HAP-1 (cell line): ENCODE measurements at regions not wholly inside any gene's neighbourhood (a gene's known extent, or its start where the extent isn't known, plus 50 kb on each side); places are given as distances from the start of the nearest gene placed in this dataset.
A peak's percentile ranks its signal among the peaks of the same experiment; 100 is the strongest.

Experiments used
- DNase-seq, 2 experiments: peaks; one replicate each; pipeline ENCODE4 v3.0.0-alpha.2; 2016 to 2020; ENCODE audit warnings: low spot score in 2 of 2
- H3K27me3 ChIP-seq: fragments of 250-450 bp; sonication (Bioruptor Pico); 2 replicates; pipeline ENCODE4 v1.5.1; 2020; ENCODE audit warnings: low read depth, mild to moderate bottlenecking, moderate library complexity
- H3K36me3 ChIP-seq: fragments of 250-450 bp; sonication (Bioruptor Pico); replicated peaks from 2 replicates; pipeline ENCODE4 v1.5.1; 2020; ENCODE audit warnings: mild to moderate bottlenecking
- H3K4me1 ChIP-seq: fragments of 250-450 bp; sonication (Bioruptor Pico); 2 replicates; pipeline ENCODE4 v1.5.1; 2020; ENCODE audit warnings: mild to moderate bottlenecking
- H3K4me3 ChIP-seq: fragments of 250-450 bp; sonication (Bioruptor Pico); 2 replicates; pipeline ENCODE4 v1.5.1; 2020; ENCODE audit warnings: mild to moderate bottlenecking, moderate library complexity
- H3K9me3 ChIP-seq: fragments of 250-450 bp; sonication (Bioruptor Pico); 2 replicates; pipeline ENCODE4 v1.5.1; 2020; ENCODE audit warnings: mild to moderate bottlenecking, moderate library complexity
- in situ Hi-C: fragments of 300-500 bp; cut with MboI; formaldehyde crosslinking; loops from 3 replicates; pipeline ENCODE4 v1.14.3; 2020; ENCODE audit warnings: low sequenced_read_pairs, inconsistent platforms, mixed read lengths

DNA sequence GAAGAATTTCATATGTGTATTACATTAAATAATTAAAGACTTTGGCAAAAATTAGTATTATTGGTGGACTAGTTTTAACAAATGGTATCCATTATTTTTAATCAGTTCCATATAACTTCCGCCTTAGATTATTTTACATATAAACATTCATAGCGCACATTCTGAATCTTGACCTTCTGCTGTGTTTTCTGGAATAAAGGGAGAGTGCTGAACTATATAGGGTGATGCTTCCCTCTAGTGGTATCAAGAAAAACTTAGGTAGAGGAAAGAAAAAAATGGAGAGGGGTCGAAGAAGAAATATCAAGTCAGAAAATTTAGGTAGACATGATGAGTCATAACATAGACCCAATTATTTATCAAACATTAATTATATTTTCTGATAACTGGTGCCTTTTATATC is 155.6 kb upstream of the PACRGL start:
- DNase-seq = peak in 1 of 2 experiments; percentile 67
- in situ Hi-C loops = loop anchor here (10.0 kb wide), 1 partner anchor 120 kb away; no protein-coding TSS in a partner anchor
- no peaks in the 10 kb centered on the region for H3K9me3 ChIP-seq

DNA sequence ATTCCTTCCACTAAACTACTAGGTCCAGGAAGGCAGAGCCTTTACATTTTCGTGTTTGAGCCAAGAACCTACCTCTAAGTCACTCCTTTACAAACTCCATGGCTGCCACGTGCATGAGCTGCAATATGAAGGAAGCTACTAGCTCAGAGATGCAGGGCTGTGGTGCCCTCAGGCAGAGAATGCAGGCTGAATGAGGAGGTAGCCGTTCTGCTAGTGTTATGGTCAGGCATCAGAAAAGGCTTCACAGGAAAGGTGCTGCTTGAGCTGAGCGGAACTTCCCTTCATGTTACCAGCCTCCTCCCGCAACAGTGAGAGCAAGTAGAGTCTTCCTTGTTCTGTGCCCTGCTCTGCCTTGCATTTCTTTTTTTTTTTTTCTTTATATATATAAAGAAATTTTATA is 148.3 kb upstream of the PACRGL start:
- peaks cover 4% of the 10 kb centered on the region; the same call in 1 of the 2 replicates for H3K36me3 ChIP-seq
- no peaks in the 10 kb centered on the region for H3K4me1 ChIP-seq

More for the DNA sequence above, 155.6 kb upstream of the PACRGL start:
- Histone ChIP-seq H3K4me3 (no peak overlapping the region), H3K27me3 (no peaks in the 10 kb centered on the region), H3K4me1 (no peaks in the 10 kb centered on the region), H3K36me3 (no peaks in the 10 kb centered on the region; the same call in 1 of the 2 replicates)

DNA sequence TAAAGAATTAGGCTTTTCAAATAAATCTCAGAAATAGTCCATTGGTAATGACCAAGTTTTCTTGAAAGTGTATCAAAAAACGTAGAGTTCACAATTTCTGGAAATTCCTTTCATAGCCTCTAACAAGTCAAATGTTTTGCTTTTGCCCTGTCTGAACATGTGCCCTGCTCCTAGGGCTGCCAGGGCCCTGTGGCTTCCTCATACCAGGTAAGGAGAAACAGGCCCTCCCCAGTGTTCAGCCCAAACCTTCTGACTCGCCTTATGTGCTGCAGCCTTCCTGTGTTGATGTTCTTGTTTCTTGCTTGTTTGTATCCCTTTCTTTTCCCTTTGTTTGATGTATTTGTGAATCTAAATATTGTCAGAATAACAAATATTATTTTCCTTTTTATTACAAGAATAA is 146.1 kb upstream of the PACRGL start:
- Histone ChIP-seq H3K36me3 (peaks cover 4% of the 10 kb centered on the region; the same call in 1 of the 2 replicates), H3K4me3 (no peak overlapping the region), H3K27me3 (no peaks in the 10 kb centered on the region), H3K9me3 (no peaks in the 10 kb centered on the region), H3K4me1 (no peaks in the 10 kb centered on the region; the same call in 1 of the 2 replicates)
- no peak for DNase-seq
- in situ Hi-C loops = no loop called here

More for the DNA sequence above, 148.3 kb upstream of the PACRGL start:
- Histone ChIP-seq H3K27me3 (no peaks in the 10 kb centered on the region), H3K9me3 (no peaks in the 10 kb centered on the region), H3K4me3 (no peak overlapping the region)
- DNase-seq = no peak
- in situ Hi-C loops = no loop called here

DNA sequence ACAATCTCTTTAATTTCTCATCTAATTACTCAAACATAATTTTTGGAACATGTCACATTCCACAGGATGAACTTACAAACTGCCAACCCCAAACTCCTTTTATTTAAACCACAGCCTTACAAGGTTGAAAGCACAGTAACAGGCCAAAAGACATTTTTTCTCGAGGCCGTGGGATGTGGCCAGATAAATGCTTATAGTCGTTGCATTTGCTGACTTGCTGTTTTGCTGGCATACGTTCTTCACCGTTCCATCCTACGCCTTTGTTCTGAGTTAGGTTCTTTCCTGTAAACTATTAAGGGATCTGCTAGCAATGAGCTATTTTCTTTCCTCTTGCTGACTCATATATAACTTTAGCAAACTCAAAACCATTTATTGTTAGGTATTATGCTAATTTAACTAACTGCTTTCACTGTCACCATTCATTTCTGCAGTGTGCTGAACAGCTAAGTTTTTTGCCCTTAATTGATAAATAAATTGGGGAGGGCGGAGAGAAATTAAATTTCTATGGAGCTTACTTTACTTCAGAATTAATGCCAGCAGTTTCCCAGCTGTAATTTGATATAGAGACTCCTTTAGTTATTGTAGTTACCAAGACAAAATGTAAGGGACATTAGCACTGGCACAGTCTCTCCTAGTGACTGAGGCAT is 135.1 kb upstream of the PACRGL start:
- H3K27me3 ChIP-seq = no peaks in the 10 kb centered on the region
- no peaks in the 10 kb centered on the region for H3K36me3 ChIP-seq
- peaks cover 4% of the 10 kb centered on the region for H3K4me1 ChIP-seq
- no peaks in the 10 kb centered on the region for H3K9me3 ChIP-seq
- DNase-seq = peak; percentile 22 to 31
- in situ Hi-C loops = no loop called here
- no peak overlapping the region for H3K4me3 ChIP-seq

DNA sequence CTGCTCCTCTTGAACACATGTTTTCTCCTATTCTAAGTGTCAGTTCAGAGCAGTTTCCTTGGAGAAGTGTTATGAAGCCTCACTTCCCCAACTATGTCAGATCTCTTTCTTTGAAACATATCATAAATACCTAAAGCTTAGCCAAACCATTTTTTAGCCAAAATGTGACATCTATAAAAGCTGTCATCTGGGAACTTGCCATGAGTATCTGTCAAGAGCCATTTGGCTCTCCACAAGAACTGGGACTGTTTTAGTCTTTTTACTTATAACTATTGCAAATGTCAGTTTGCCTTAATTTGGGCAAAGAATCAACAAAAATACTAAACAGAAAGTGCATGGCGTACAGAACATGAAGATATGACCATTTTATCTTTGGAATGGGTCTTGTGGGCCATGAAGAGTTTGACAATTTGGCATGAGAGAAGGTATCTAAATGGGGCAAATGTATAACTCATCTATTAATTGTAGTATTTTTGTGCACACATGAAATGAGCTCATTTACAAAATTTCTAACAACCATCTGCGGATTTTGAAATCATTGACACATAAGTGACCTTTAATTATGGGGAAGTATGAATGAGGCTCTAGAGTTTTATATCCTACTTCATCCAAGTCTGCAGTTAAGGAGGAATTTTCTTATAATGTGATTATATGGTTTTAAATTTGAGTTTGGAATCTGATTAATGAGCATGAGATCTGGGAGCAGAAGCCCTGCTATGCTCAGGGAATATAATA is 129.1 kb upstream of the PACRGL start:
- H3K4me3 ChIP-seq = no peak overlapping the region
- DNase-seq = no peak
- no peaks in the 10 kb centered on the region for H3K27me3 ChIP-seq
- H3K4me1 ChIP-seq = peaks cover 13% of the 10 kb centered on the region
- no peaks in the 10 kb centered on the region for H3K9me3 ChIP-seq
- H3K36me3 ChIP-seq = no peaks in the 10 kb centered on the region
- in situ Hi-C loops = no loop called here

DNA sequence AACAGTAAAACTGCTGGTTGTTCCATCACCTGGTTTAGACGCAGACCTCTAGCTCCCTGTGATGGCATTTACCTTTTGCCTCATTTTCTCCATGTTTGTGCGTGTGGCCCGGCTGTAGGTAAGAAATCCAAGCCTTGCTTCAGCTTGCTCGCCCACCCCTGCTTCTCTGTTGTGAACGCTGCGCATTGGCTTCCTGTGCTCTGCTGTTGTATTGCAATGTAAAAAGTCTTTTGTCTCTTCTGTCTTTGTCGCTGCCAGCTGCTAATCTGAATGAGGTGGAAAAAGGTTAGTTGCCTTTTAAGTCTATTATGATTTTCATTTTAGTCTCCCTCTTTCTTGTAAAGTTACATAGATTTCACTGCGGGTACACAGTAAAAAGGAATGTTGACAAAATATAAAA is 127.3 kb upstream of the PACRGL start:
- no peaks in the 10 kb centered on the region for H3K9me3 ChIP-seq
- in situ Hi-C loops = no loop called here
- no peaks in the 10 kb centered on the region for H3K27me3 ChIP-seq
- DNase-seq = peak; percentile 73 to 82
- H3K4me3 ChIP-seq = no peak overlapping the region
- no peaks in the 10 kb centered on the region for H3K36me3 ChIP-seq
- peaks cover 13% of the 10 kb centered on the region for H3K4me1 ChIP-seq

DNA sequence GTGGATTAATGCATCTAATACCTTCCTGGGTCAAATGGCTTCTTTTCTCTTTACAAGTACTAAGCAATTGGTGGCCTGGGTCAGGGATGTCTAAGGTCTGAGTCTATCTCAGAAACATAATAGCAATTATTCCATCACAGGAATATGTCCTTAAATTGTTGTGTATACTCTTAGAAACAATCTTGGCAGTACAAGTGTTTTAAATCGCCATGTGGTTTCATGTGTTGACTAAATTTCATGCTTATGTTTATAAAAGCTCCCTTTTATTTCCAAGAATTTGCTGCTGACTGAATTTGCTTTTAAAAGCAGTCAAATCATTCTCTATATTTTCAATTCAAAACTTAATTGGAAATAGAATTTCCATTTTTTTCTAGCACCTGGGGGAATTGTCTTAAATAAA is 125.3 kb upstream of the PACRGL start:
- Histone ChIP-seq H3K9me3 (no peaks in the 10 kb centered on the region), H3K4me1 (peaks cover 13% of the 10 kb centered on the region), H3K4me3 (no peak overlapping the region), H3K36me3 (no peaks in the 10 kb centered on the region), H3K27me3 (no peaks in the 10 kb centered on the region)
- DNase-seq = no peak
- in situ Hi-C loops = no loop called here

DNA sequence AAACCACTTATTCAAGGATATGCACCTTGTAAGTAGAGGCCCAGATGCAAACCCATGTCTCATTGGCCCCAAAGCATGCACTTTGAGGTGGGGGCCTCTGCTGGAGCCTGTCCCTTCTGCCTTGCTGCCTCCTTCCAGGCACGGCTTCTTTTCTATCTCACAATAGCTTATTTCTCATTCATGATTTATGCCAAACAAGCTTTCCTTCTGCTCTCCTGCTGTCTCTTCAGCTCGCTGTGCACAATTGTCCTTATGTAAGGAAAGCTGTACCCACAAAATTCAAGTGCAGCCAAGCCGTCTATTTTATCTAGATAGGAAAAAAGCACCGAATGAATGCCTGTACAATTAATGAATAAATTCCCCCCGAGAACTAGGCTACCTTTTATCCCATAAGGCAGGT is 124.8 kb upstream of the PACRGL start:
- DNase-seq = no peak
- in situ Hi-C loops = no loop called here
- Histone ChIP-seq H3K9me3 (no peaks in the 10 kb centered on the region), H3K4me1 (peaks cover 13% of the 10 kb centered on the region), H3K36me3 (no peaks in the 10 kb centered on the region), H3K27me3 (no peaks in the 10 kb centered on the region), H3K4me3 (no peak overlapping the region)

DNA sequence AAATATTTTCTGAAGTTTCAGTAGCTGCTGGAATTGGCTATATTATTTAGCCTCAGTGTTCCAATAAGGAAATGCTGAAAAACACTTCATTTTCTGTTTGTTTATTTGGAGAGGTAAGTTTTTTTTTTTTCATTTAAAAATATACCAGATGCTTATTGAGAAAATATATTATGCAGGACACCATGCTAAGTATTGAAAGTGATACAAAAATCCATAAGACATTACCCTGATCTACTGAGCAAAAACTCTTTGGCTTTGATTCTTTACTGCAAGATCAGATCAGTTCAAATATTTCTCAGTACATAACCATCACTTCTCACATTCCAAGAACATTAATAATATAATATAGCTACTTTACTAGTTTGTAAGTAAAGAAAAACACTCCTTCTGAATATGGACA is 123.4 kb upstream of the PACRGL start:
- in situ Hi-C loops = no loop called here
- Histone ChIP-seq H3K36me3 (no peaks in the 10 kb centered on the region), H3K4me1 (peaks cover 13% of the 10 kb centered on the region), H3K9me3 (no peaks in the 10 kb centered on the region), H3K27me3 (no peaks in the 10 kb centered on the region), H3K4me3 (no peak overlapping the region)
- DNase-seq = no peak

DNA sequence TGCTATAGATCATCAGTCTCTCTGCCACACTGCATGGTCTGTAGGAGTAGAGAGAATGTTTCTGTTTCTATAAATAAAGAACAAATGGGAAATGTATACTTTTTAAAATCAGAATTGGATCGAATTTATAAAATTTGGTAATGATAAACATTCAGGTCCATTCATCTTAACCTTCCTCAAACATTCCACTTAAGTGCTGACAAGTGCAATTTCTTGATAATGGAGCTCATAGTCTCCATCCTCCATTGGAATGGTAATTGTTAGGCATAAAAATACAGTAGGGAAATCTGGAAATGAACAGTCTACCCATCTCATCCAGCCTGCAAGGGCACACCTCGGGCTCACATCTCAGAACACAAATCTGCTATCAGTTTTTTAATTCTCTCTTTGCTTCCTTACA is 122.6 kb upstream of the PACRGL start:
- H3K36me3 ChIP-seq = no peaks in the 10 kb centered on the region
- H3K4me3 ChIP-seq = no peak overlapping the region
- H3K27me3 ChIP-seq = no peaks in the 10 kb centered on the region
- no peak for DNase-seq
- H3K4me1 ChIP-seq = peaks cover 9% of the 10 kb centered on the region
- in situ Hi-C loops = no loop called here
- H3K9me3 ChIP-seq = no peaks in the 10 kb centered on the region

DNA sequence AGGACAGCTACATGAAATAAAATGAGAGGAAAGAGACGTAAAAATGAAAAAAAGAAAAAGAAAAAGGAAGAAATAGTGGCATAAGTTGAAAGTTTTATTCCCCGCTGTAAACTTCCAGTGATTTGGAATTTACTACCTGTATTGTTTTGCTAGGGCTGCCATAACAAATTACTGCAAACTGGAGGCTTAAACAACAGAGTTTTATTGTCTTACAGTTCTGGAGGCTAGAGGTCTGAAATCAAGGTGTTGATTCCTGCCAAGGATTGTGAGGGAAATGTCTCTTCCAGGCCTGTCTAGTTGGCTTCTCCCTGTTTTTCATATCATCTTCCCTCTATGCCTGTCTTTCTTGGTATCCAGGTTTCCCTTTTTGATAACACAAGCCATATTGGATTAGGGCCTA is 119.4 kb upstream of the PACRGL start:
- Histone ChIP-seq H3K4me1 (no peaks in the 10 kb centered on the region), H3K27me3 (no peaks in the 10 kb centered on the region), H3K9me3 (no peaks in the 10 kb centered on the region), H3K36me3 (no peaks in the 10 kb centered on the region), H3K4me3 (no peak overlapping the region)
- DNase-seq = no peak
- in situ Hi-C loops = no loop called here

DNA sequence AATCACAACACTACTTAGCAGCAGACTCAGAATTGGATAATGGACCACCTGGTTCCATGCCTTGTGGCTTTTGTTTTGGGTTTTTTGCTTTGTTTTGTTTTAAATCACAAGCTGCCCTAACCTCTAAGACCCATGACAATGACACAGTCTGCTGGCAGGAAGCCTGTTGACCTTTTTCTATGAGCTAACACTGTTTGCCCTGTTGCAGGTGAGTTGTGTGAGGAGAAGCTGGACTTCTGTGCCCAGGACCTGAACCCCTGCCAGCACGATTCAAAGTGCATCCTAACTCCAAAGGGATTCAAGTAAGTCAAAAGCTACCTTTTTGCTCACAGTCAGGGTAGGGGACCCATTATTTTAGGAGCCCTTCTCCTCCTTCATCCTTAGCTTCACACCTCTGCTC is 110.8 kb upstream of the PACRGL start:
- in situ Hi-C loops = no loop called here
- DNase-seq = no peak
- Histone ChIP-seq H3K4me3 (no peak overlapping the region), H3K4me1 (peaks cover 9% of the 10 kb centered on the region), H3K27me3 (no peaks in the 10 kb centered on the region), H3K9me3 (no peaks in the 10 kb centered on the region), H3K36me3 (no peaks in the 10 kb centered on the region)

DNA sequence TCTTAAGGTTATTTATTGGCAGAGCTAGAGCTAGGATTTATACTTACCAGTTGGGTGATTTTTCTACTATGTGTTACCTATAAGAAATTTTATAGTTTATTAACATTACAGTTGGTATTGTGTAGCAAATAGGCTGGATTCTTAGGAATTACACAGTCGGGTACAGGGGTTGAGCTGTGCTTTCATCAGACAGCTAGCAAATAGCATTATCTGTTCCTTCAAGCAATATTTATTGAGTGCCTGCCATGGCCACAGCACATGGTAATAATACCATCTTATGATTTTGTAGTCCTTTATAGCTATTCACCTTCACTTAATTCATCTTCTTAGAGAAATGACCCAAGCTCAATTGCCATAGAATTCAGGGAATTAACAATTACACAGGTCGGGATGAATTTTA is 109.4 kb upstream of the PACRGL start:
- H3K9me3 ChIP-seq = no peaks in the 10 kb centered on the region
- H3K4me1 ChIP-seq = peaks cover 9% of the 10 kb centered on the region
- no peaks in the 10 kb centered on the region for H3K36me3 ChIP-seq
- no peak for DNase-seq
- in situ Hi-C loops = no loop called here
- H3K4me3 ChIP-seq = no peak overlapping the region
- no peaks in the 10 kb centered on the region for H3K27me3 ChIP-seq

DNA sequence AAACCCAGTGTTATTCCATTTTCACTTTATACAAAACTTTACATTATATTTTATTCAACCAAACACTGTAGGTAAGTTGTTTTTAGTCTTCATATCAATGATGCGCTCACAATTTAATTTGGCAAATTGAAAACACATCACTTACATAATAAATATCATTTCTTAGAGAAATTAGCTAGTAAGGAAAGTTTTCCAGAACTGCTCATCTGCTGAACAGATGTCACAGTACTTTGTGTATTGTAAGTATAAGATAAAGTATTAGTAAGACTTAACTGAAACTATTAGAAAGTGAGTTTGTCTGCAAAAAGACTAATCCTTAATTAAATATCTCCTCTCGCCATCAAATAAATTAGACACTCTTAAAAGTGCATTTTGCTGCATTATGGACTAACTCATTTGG is 108.7 kb upstream of the PACRGL start:
- Histone ChIP-seq H3K27me3 (no peaks in the 10 kb centered on the region), H3K4me3 (no peak overlapping the region), H3K4me1 (peaks cover 9% of the 10 kb centered on the region), H3K36me3 (no peaks in the 10 kb centered on the region), H3K9me3 (no peaks in the 10 kb centered on the region)
- in situ Hi-C loops = no loop called here
- no peak for DNase-seq
